GM13977 (cell line): ENCODE measurements at regions not wholly inside any gene's neighbourhood (a gene's known extent, or its start where the extent isn't known, plus 50 kb on each side); places are given as distances from the start of the nearest gene placed in this dataset.

ENCODE experiments used
- DNase-seq: peaks from one replicate; pipeline ENCODE4 v3.0.0; 2012; ENCODE audit warnings: low spot score
- CTCF ChIP-seq: IDR thresholded peaks from 2 replicates; pipeline ENCODE4 v1.5.1; 2012; ENCODE audit warnings: mild to moderate bottlenecking, control low read depth; ENCODE audit not compliant: insufficient read depth; ENCODE audit errors: extremely low read depth, missing control alignments
- in situ Hi-C: fragments of 300-500 bp; cut with MboI; formaldehyde crosslinking; loops from one replicate; pipeline ENCODE4 v1.12.0; 2022; ENCODE audit warnings: low sequenced_read_pairs, low pct_unique_long_range_greater_than_20kb, mixed read lengths, inconsistent platforms; ENCODE audit not compliant: unreplicated experiment

- no peak for DNase-seq
- in situ Hi-C loops = no loop called here
- no peak for TF ChIP-seq CTCF
Measured at GRCh38 chrX:39459952-39460351, 637.8 kb downstream of the BCOR start.

- no peak for DNase-seq
- in situ Hi-C loops = no loop called here
- no peak for TF ChIP-seq CTCF
Measured at GRCh38 chrX:39460499-39460898, 637.3 kb downstream of the BCOR start.

- in situ Hi-C loops = no loop called here
- no peak for TF ChIP-seq CTCF
Measured at GRCh38 chrX:39462835-39463234, 634.9 kb downstream of the BCOR start.

GRCh38 chrX:39464253-39464652, 633.5 kb downstream of the BCOR start:
- in situ Hi-C loops = no loop called here

More at GRCh38 chrX:39462835-39463234, 634.9 kb downstream of the BCOR start:
- no peak for DNase-seq

GRCh38 chrX:39465467-39465866, 632.3 kb downstream of the BCOR start:
- in situ Hi-C loops = no loop called here
- no peak for TF ChIP-seq CTCF
- no peak for DNase-seq

More at GRCh38 chrX:39464253-39464652, 633.5 kb downstream of the BCOR start:
- no peak for TF ChIP-seq CTCF
- DNase-seq = no peak

GRCh38 chrX:39465906-39466305, 631.9 kb downstream of the BCOR start:
- DNase-seq = no peak
- no peak for TF ChIP-seq CTCF
- in situ Hi-C loops = no loop called here

- no peak for TF ChIP-seq CTCF
- in situ Hi-C loops = no loop called here
- no peak for DNase-seq
Measured at GRCh38 chrX:39469126-39469525, 628.6 kb downstream of the BCOR start.
